ENCODE measurements at regions not wholly inside any gene's neighbourhood (a gene's known extent, or its start where the extent isn't known, plus 50 kb on each side); places are given as distances from the start of the nearest gene placed in this dataset.

DNA sequence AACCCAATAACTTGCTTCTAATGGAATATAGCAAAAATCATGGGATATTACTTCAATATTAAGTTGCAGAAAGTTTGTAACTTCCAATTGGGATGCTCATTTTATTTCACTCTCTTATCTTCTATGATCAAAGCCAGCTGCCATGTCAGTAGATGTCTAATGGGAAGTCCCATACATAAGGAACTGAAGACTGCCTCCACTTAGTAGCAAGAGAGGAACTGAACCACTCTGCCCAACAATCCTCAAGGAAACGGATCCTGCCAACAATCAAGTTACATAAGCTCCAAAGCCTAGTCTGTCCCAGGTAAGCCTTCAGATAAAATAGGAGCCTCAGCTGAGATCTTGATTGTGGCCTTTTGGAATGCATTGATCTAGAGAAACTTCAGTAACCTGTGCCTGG, 431.5 kb upstream of the PCDH15 start:
- TF ChIP-seq, protein P1, sequence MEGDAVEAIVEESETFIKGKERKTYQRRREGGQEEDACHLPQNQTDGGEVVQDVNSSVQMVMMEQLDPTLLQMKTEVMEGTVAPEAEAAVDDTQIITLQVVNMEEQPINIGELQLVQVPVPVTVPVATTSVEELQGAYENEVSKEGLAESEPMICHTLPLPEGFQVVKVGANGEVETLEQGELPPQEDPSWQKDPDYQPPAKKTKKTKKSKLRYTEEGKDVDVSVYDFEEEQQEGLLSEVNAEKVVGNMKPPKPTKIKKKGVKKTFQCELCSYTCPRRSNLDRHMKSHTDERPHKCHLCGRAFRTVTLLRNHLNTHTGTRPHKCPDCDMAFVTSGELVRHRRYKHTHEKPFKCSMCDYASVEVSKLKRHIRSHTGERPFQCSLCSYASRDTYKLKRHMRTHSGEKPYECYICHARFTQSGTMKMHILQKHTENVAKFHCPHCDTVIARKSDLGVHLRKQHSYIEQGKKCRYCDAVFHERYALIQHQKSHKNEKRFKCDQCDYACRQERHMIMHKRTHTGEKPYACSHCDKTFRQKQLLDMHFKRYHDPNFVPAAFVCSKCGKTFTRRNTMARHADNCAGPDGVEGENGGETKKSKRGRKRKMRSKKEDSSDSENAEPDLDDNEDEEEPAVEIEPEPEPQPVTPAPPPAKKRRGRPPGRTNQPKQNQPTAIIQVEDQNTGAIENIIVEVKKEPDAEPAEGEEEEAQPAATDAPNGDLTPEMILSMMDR (IDR thresholded peaks at IDR 0.05) = no peak
- TF ChIP-seq POLR2A (IDR thresholded peaks at IDR 0.05) = no peak
- TF ChIP-seq POLR2AphosphoS5 (IDR thresholded peaks at IDR 0.05) = no peak

All from sigmoid colon (tissue), 4 donors.